Hepatocyte (in vitro differentiated cells): ENCODE measurements at regions not wholly inside any gene's neighbourhood (a gene's known extent, or its start where the extent isn't known, plus 50 kb on each side); places are given as distances from the start of the nearest gene placed in this dataset.
"Not testable (repeated sequence)": the region's sequence is repeated elsewhere in the genome, so short reads cannot be mapped to it uniquely, and the experiment has no call there.

Experiments
- DNase-seq: peaks from one replicate; pipeline ENCODE4 v3.0.0-alpha.2; 2016; ENCODE audit warnings: low spot score
- H2AFZ ChIP-seq: fragments of 200-600 bp; sonication (generic); 2 replicates; pipeline ENCODE4 v1.6.0; 2016; ENCODE audit warnings: antibody characterized with exemption, mild to moderate bottlenecking
- H3K27ac ChIP-seq: fragments of 200-600 bp; sonication (generic); 2 replicates; pipeline ENCODE4 v1.5.1; 2016; ENCODE audit warnings: mild to moderate bottlenecking
- H3K27me3 ChIP-seq: fragments of 200-600 bp; sonication (generic); 2 replicates; pipeline ENCODE4 v1.6.1; 2016
- H3K36me3 ChIP-seq: fragments of 200-600 bp; sonication (generic); replicated peaks from 2 replicates; pipeline ENCODE4 v1.5.1; 2016; ENCODE audit warnings: low read depth; ENCODE audit not compliant: insufficient read depth
- H3K4me1 ChIP-seq: fragments of 200-600 bp; sonication (generic); 2 replicates; pipeline ENCODE4 v1.5.1; 2016; ENCODE audit warnings: mild to moderate bottlenecking, moderate library complexity; ENCODE audit not compliant: insufficient read depth
- H3K4me2 ChIP-seq: fragments of 200-600 bp; sonication (generic); 2 replicates; pipeline ENCODE4 v1.6.0; 2016
- H3K4me3 ChIP-seq: fragments of 200-600 bp; sonication (generic); 2 replicates; pipeline ENCODE4 v1.5.1; 2016; ENCODE audit warnings: mild to moderate bottlenecking
- H3K79me2 ChIP-seq: fragments of 200-600 bp; sonication (generic); 2 replicates; pipeline ENCODE4 v1.6.0; 2017; ENCODE audit warnings: mild to moderate bottlenecking
- H3K9me2 ChIP-seq: fragments of 200-600 bp; sonication (generic); replicated peaks from 2 replicates; pipeline ENCODE4 v1.6.0; 2017; ENCODE audit warnings: mild to moderate bottlenecking; ENCODE audit not compliant: insufficient read depth
- H3K9me3 ChIP-seq: fragments of 200-600 bp; sonication (generic); 2 replicates; pipeline ENCODE4 v1.5.1; 2016; ENCODE audit warnings: low read depth, mild to moderate bottlenecking
- H4K20me1 ChIP-seq: fragments of 200-600 bp; sonication (generic); 2 replicates; pipeline ENCODE4 v1.6.0; 2016; ENCODE audit warnings: mild to moderate bottlenecking; ENCODE audit not compliant: insufficient read depth, poor library complexity, severe bottlenecking
- EZH2 ChIP-seq: fragments of 200-600 bp; sonication (generic); IDR thresholded peaks from 2 replicates; pipeline ENCODE4 v1.6.1; 2016; ENCODE audit warnings: antibody characterized with exemption, mild to moderate bottlenecking, borderline replicate concordance
- EZH2phosphoT487 ChIP-seq: fragments of 200-600 bp; sonication (generic); IDR thresholded peaks from one replicate; pipeline ENCODE4 v1.6.1; 2018; ENCODE audit warnings: antibody characterized with exemption, mild to moderate bottlenecking, low read depth, moderate library complexity; ENCODE audit not compliant: unreplicated experiment, severe bottlenecking
- WGBS: methylation state at CpG from one replicate; pipeline ENCODE4 v1.1.6; 2016; ENCODE audit warnings: low lambda C conversion rate; ENCODE audit errors: missing lambda C conversion rate; 5-methylcytosine and 5-hydroxymethylcytosine counted together
- TF ChIP-seq, protein P1 (sequence below): fragments of 200-600 bp; sonication (generic); IDR thresholded peaks from 2 replicates; pipeline ENCODE4 v1.5.1; 2016; ENCODE audit warnings: antibody characterized with exemption, mild to moderate bottlenecking; ENCODE audit not compliant: poor library complexity

DNA sequence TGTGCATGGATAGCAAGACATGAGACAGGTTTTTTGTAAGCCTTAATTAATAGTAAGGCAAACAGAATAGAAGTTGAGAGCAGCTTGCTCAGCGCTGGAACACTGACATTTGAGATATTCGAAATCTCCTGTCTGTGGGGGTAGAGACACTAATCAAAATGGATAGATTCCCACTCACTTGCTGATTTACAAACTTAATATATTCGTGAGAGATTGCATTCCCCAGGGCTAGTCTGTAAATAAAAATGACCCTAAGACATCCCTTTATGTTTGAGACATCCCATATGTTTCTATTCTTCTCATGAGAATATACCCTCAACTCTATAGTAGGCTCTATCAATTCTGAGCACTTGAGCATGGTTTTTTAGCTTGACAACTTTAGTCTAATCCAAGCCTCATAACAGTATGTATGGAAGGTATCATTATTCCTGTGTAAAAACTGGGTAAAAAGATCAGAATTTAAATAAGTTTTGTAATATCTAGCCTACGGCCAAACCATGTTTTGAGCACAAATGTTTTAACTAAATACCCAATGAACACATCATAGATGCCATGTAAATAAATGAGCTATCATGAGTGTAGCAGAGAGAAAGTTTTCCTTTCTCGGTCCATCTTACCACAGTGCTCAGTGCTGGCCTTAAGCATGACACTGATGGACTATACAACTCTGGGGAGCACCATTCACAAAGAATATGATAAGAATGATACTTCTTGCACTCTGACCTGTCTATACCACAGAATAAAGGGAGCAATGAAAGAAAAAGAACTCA is 609.2 kb downstream of the PSAT1 start:
- H3K4me1 ChIP-seq: no peaks in the 10 kb centered on the region

DNA sequence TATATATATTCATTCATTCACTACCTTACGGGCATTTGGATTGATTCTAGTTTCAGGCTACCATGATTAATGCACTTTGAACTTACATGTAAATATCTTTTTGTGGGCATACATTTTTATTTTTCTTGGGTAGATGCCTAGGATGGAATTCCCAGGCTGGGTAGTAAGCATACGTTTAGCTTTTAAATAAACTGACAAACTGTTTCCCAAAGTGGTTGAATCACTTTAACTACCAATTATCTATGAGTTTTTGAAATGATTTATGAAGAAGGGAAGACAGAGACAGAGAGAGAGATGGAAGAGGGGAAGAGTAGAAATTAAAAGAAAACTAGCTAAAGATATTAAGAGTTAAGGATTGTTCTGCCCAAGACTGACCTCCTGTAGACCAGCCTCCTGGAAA is 612.6 kb downstream of the PSAT1 start:
- H4K20me1 ChIP-seq: no peaks in the 10 kb centered on the region
- H3K4me1 ChIP-seq: no peaks in the 10 kb centered on the region
- no peak overlapping the region for H2AFZ ChIP-seq
- no peak overlapping the region for H3K4me2 ChIP-seq
- WGBS: 89% methylated on average over 2 of the region's 2 CpGs
- H3K27ac ChIP-seq: no peak overlapping the region
- H3K9me2 ChIP-seq: no peaks in the 10 kb centered on the region
- H3K4me3 ChIP-seq: no peak overlapping the region
- H3K27me3 ChIP-seq: no peaks in the 10 kb centered on the region
- TF ChIP-seq, protein P1, sequence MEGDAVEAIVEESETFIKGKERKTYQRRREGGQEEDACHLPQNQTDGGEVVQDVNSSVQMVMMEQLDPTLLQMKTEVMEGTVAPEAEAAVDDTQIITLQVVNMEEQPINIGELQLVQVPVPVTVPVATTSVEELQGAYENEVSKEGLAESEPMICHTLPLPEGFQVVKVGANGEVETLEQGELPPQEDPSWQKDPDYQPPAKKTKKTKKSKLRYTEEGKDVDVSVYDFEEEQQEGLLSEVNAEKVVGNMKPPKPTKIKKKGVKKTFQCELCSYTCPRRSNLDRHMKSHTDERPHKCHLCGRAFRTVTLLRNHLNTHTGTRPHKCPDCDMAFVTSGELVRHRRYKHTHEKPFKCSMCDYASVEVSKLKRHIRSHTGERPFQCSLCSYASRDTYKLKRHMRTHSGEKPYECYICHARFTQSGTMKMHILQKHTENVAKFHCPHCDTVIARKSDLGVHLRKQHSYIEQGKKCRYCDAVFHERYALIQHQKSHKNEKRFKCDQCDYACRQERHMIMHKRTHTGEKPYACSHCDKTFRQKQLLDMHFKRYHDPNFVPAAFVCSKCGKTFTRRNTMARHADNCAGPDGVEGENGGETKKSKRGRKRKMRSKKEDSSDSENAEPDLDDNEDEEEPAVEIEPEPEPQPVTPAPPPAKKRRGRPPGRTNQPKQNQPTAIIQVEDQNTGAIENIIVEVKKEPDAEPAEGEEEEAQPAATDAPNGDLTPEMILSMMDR: no peak
- TF ChIP-seq EZH2phosphoT487: no peak
- H3K9me3 ChIP-seq: no peaks in the 10 kb centered on the region
- H3K79me2 ChIP-seq: no peaks in the 10 kb centered on the region
- no peak for DNase-seq
- H3K36me3 ChIP-seq: no peaks in the 10 kb centered on the region

More for the DNA sequence above, 609.2 kb downstream of the PSAT1 start:
- Histone ChIP-seq H3K27me3 (no peaks in the 10 kb centered on the region), H3K4me2 (no peak overlapping the region), H3K27ac (no peak overlapping the region), H3K36me3 (no peaks in the 10 kb centered on the region), H3K9me3 (no peaks in the 10 kb centered on the region), H2AFZ (no peak overlapping the region), H3K4me3 (no peak overlapping the region), H3K9me2 (no peaks in the 10 kb centered on the region), H3K79me2 (no peaks in the 10 kb centered on the region), H4K20me1 (no peaks in the 10 kb centered on the region)
- 80% methylated on average over 5 of the region's 5 CpGs for WGBS
- TF ChIP-seq, protein P1: no peak
- TF ChIP-seq EZH2: no peak
- no peak for TF ChIP-seq EZH2phosphoT487
- no peak for DNase-seq

DNA sequence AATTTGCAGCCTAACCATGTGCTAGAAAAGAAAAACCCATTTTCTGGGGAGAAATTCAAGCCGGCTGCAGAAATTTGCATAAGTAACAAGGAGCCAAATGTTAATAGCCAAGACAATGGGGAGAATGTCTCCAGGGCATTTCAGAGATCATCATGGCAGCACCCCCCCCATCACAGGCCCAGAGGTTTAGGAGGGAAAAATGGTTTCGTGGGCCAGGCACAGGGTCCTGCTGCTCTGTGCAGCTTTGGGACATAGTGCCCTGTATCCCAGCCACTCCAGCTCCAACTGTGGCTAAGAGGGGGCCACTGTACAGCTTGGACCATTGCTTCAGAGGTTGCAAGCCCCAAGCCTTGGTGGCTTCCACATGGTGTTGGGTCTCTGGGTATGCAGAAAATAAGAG is 620.0 kb downstream of the PSAT1 start:
- H3K4me2 ChIP-seq, H3K79me2 ChIP-seq, H2AFZ ChIP-seq, H4K20me1 ChIP-seq, H3K27ac ChIP-seq, H3K4me3 ChIP-seq, H3K4me1 ChIP-seq, H3K9me2 ChIP-seq, DNase-seq, H3K27me3 ChIP-seq, H3K36me3 ChIP-seq, H3K9me3 ChIP-seq: not testable (repeated sequence)
- 89% methylated on average over 2 of the region's 2 CpGs for WGBS

DNA sequence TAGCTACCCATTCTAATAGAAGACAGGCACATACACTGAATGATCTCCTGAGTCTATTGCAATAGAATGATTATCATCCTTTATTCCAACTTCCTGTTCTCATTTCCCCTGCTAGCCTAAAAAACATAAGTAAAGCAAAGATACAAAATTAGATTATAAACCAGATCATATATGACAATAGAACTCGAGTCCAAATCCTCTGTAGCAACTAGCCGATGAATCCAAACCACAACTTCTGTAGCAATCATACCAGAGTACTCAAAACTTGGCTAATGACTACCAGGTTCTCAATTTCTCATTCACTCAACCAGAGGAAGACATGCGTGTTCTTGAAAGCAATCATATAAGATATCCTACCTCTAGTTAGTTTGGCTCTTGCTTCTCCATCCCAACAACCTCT is 622.1 kb downstream of the PSAT1 start:
- DNase-seq: no peak
- H3K36me3 ChIP-seq: no peaks in the 10 kb centered on the region
- no peak overlapping the region for H3K27ac ChIP-seq
- WGBS: 53% methylated on average over 3 of the region's 3 CpGs
- H3K4me2 ChIP-seq: no peak overlapping the region
- H3K9me2 ChIP-seq: no peaks in the 10 kb centered on the region
- no peaks in the 10 kb centered on the region for H3K79me2 ChIP-seq
- no peak overlapping the region for H3K4me3 ChIP-seq
- H3K9me3 ChIP-seq: no peaks in the 10 kb centered on the region
- H2AFZ ChIP-seq: no peak overlapping the region
- H3K4me1 ChIP-seq: no peaks in the 10 kb centered on the region
- no peaks in the 10 kb centered on the region for H4K20me1 ChIP-seq
- TF ChIP-seq EZH2phosphoT487 (no peak), EZH2 (no peak)
- TF ChIP-seq, protein P1: no peak
- no peaks in the 10 kb centered on the region for H3K27me3 ChIP-seq
